Endothelial cell of umbilical vein (primary cell): ENCODE measurements at regions not wholly inside any gene's neighbourhood (a gene's known extent, or its start where the extent isn't known, plus 50 kb on each side); places are given as distances from the start of the nearest gene placed in this dataset.

ENCODE experiments used
- CTCF ChIP-seq, 2 donors: IDR thresholded peaks; 1 replicate in 1 of 2; 2 replicates in 1 of 2; pipeline ENCODE4 v1.5.1; 2011; ENCODE audit warnings: low read length in 2 of 2, mild to moderate bottlenecking in 2 of 2, moderate library complexity in 2 of 2, control low read depth in 1 of 2, inconsistent platforms in 1 of 2, low read depth in 1 of 2; ENCODE audit not compliant: insufficient read depth in 1 of 2; ENCODE audit errors: extremely low read depth in 1 of 2
- EZH2 ChIP-seq: IDR thresholded peaks from 2 replicates; pipeline ENCODE4 v1.6.1; 2012; ENCODE audit warnings: borderline replicate concordance, low read depth, mild to moderate bottlenecking, moderate library complexity, low read length, inconsistent platforms; ENCODE audit not compliant: severe bottlenecking
- GATA2 ChIP-seq: IDR thresholded peaks from 2 replicates; pipeline ENCODE4 v1.7.0; 2011; ENCODE audit warnings: low read depth, mild to moderate bottlenecking, moderate library complexity, mixed read lengths, low read length; ENCODE audit not compliant: insufficient read length, insufficient read depth
- MAX ChIP-seq: IDR thresholded peaks from 2 replicates; pipeline ENCODE4 v1.6.1; 2011; ENCODE audit not compliant: insufficient read depth, insufficient read length
- POLR2A ChIP-seq: IDR thresholded peaks from 2 replicates; pipeline ENCODE4 v1.6.1; 2012; ENCODE audit warnings: low read depth, mild to moderate bottlenecking, control low read depth, low read length
- POLR2AphosphoS5 ChIP-seq: IDR thresholded peaks from 2 replicates; pipeline ENCODE4 v1.6.1; 2012; ENCODE audit warnings: low read depth, mild to moderate bottlenecking, control low read depth, low read length, moderate library complexity; ENCODE audit not compliant: insufficient read depth

GRCh38 chr1:219374636-219375035 lies 201.0 kb downstream of the LYPLAL1 start:
- TF ChIP-seq CTCF (IDR thresholded peaks at IDR 0.05; ENCODE audit: extremely low read depth in 1 of 2, insufficient read depth in 1 of 2, low read depth in 1 of 2, low read length in 2 of 2) (no peak), POLR2A (no peak), GATA2 (no peak), MAX (no peak), EZH2 (no peak), POLR2AphosphoS5 (no peak)
